ENCODE measurements at regions not wholly inside any gene's neighbourhood (a gene's known extent, or its start where the extent isn't known, plus 50 kb on each side); places are given as distances from the start of the nearest gene placed in this dataset.
"Not testable (repeated sequence)": the region's sequence is repeated elsewhere in the genome, so short reads cannot be mapped to it uniquely, and the experiment has no call there.

GRCh38 chr2:220337611-220338440, 710.4 kb downstream of the SLC4A3 start:
- DNase-seq (ENCODE audit: low read depth) = no peak

- DNase-seq (ENCODE audit: low read depth) = no peak
Measured at GRCh38 chr2:220341014-220341413, 713.6 kb downstream of the SLC4A3 start.

- no peak for DNase-seq (ENCODE audit: low read depth)
Measured at GRCh38 chr2:220346919-220347318, 719.5 kb downstream of the SLC4A3 start.

- no peak for DNase-seq (ENCODE audit: low read depth)
Measured at GRCh38 chr2:220347626-220348025, 720.2 kb downstream of the SLC4A3 start.

- DNase-seq (ENCODE audit: low read depth) = no peak
Measured at GRCh38 chr2:220348206-220348605, 720.8 kb downstream of the SLC4A3 start.

GRCh38 chr2:220353897-220354296, 726.5 kb downstream of the SLC4A3 start:
- DNase-seq (ENCODE audit: low read depth) = no peak

- DNase-seq (ENCODE audit: low read depth) = no peak
Measured at GRCh38 chr2:220356076-220356475, 728.6 kb downstream of the SLC4A3 start.

GRCh38 chr2:220365023-220365422, 737.6 kb downstream of the SLC4A3 start:
- DNase-seq (ENCODE audit: low read depth) = no peak

GRCh38 chr2:220366765-220367164, 739.3 kb downstream of the SLC4A3 start:
- no peak for DNase-seq (ENCODE audit: low read depth)

GRCh38 chr2:220370764-220371163, 743.3 kb downstream of the SLC4A3 start:
- DNase-seq (ENCODE audit: low read depth) = no peak

GRCh38 chr2:220371211-220371610, 743.8 kb downstream of the SLC4A3 start:
- no peak for DNase-seq (ENCODE audit: low read depth)

- no peak for DNase-seq (ENCODE audit: low read depth)
Measured at GRCh38 chr2:220373878-220374277, 746.4 kb downstream of the SLC4A3 start.

GRCh38 chr2:220374282-220374681, 746.9 kb downstream of the SLC4A3 start:
- no peak for DNase-seq (ENCODE audit: low read depth)

GRCh38 chr2:220377482-220378155, 750.2 kb downstream of the SLC4A3 start:
- no peak for DNase-seq (ENCODE audit: low read depth)

GRCh38 chr2:220387758-220388157, 760.3 kb downstream of the SLC4A3 start:
- DNase-seq (ENCODE audit: low read depth) = not testable (repeated sequence)

- no peak for DNase-seq (ENCODE audit: low read depth)
Measured at GRCh38 chr2:220393711-220394110, 766.3 kb downstream of the SLC4A3 start.

- no peak for DNase-seq (ENCODE audit: low read depth)
Measured at GRCh38 chr2:220394433-220394832, 767.0 kb downstream of the SLC4A3 start.

GRCh38 chr2:220396287-220396686, 768.9 kb downstream of the SLC4A3 start:
- no peak for DNase-seq (ENCODE audit: low read depth)

GRCh38 chr2:220410296-220410695, 782.9 kb downstream of the SLC4A3 start:
- DNase-seq (ENCODE audit: low read depth) = no peak

- DNase-seq (ENCODE audit: low read depth) = no peak
Measured at GRCh38 chr2:220417503-220417902, 790.1 kb downstream of the SLC4A3 start.

GRCh38 chr2:220419647-220420046, 792.2 kb downstream of the SLC4A3 start:
- no peak for DNase-seq (ENCODE audit: low read depth)

GRCh38 chr2:220420820-220421219, 793.4 kb downstream of the SLC4A3 start:
- no peak for DNase-seq (ENCODE audit: low read depth)

- DNase-seq (ENCODE audit: low read depth) = no peak
Measured at GRCh38 chr2:220422676-220423075, 795.2 kb downstream of the SLC4A3 start.
